HL-60 (cell line): ENCODE measurements at regions not wholly inside any gene's neighbourhood (a gene's known extent, or its start where the extent isn't known, plus 50 kb on each side); places are given as distances from the start of the nearest gene placed in this dataset.
"Not testable (repeated sequence)": the region's sequence is repeated elsewhere in the genome, so short reads cannot be mapped to it uniquely, and the experiment has no call there.

Source experiments
- CTCF ChIP-seq: IDR thresholded peaks from one replicate; pipeline ENCODE4 v1.5.1; 2011; ENCODE audit warnings: low read length, control low read depth, inconsistent platforms; ENCODE audit not compliant: insufficient read depth
- POLR2AphosphoS5 ChIP-seq: IDR thresholded peaks from 2 replicates; pipeline ENCODE4 v1.6.1; 2012; ENCODE audit warnings: low read depth
- SPI1 ChIP-seq: IDR thresholded peaks from 2 replicates; pipeline ENCODE4 v1.6.1; 2012; ENCODE audit warnings: low read depth, mild to moderate bottlenecking, borderline replicate concordance
- TF ChIP-seq, protein P1 (sequence below): IDR thresholded peaks from 2 replicates; pipeline ENCODE4 v1.6.1; 2012; ENCODE audit warnings: low read depth; ENCODE audit not compliant: insufficient replicate concordance

DNA sequence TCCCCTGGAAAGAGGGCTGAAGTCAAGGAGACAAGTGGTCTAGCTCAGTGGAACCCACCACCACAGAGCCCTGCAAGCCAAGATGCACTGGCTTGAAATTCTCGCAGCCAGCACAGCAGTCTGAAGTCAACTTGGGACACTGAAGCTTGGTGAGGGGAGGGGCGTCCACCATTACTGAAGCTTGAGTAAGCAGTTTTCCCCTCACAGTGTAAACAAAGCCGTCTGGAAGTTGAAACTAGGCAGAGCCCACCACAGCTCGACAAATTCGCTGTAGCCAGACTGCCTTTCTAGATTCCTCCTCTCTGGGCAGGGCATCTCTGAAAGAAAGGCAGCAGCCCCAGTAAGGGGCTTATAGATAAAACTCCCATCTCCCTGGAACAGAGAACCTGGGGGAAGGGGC is 87.3 kb upstream of the KITLG start:
- TF ChIP-seq CTCF, POLR2AphosphoS5, SPI1: not testable (repeated sequence)
- TF ChIP-seq, protein P1, sequence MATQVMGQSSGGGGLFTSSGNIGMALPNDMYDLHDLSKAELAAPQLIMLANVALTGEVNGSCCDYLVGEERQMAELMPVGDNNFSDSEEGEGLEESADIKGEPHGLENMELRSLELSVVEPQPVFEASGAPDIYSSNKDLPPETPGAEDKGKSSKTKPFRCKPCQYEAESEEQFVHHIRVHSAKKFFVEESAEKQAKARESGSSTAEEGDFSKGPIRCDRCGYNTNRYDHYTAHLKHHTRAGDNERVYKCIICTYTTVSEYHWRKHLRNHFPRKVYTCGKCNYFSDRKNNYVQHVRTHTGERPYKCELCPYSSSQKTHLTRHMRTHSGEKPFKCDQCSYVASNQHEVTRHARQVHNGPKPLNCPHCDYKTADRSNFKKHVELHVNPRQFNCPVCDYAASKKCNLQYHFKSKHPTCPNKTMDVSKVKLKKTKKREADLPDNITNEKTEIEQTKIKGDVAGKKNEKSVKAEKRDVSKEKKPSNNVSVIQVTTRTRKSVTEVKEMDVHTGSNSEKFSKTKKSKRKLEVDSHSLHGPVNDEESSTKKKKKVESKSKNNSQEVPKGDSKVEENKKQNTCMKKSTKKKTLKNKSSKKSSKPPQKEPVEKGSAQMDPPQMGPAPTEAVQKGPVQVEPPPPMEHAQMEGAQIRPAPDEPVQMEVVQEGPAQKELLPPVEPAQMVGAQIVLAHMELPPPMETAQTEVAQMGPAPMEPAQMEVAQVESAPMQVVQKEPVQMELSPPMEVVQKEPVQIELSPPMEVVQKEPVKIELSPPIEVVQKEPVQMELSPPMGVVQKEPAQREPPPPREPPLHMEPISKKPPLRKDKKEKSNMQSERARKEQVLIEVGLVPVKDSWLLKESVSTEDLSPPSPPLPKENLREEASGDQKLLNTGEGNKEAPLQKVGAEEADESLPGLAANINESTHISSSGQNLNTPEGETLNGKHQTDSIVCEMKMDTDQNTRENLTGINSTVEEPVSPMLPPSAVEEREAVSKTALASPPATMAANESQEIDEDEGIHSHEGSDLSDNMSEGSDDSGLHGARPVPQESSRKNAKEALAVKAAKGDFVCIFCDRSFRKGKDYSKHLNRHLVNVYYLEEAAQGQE: not testable (repeated sequence)
